Adrenal gland (tissue), 5 donors: ENCODE measurements at regions not wholly inside any gene's neighbourhood (a gene's known extent, or its start where the extent isn't known, plus 50 kb on each side); places are given as distances from the start of the nearest gene placed in this dataset.

Source experiments
- POLR2A ChIP-seq, 2 donors: fragments of 450-650 bp; IDR thresholded peaks; one replicate each; pipeline ENCODE4 v1.6.1; 2017; ENCODE audit warnings: antibody characterized with exemption in 2 of 2, mild to moderate bottlenecking in 2 of 2, moderate library complexity in 1 of 2
- TF ChIP-seq, protein P1 (sequence below), 6 experiments: fragments of 450-650 bp in 4 of 6; fragments of 200-600 bp in 2 of 6; sonication (generic) in 1 of 6; IDR thresholded peaks; 1 replicate in 5 of 6; 2 replicates in 1 of 6; pipeline versions ENCODE4 v1.5.1 to v1.8.0; 2016 to 2021; ENCODE audit warnings: antibody characterized with exemption in 6 of 6, mild to moderate bottlenecking in 2 of 6, moderate library complexity in 1 of 6
- donor health status: DM: no; HTN: no; CAD: no.

DNA sequence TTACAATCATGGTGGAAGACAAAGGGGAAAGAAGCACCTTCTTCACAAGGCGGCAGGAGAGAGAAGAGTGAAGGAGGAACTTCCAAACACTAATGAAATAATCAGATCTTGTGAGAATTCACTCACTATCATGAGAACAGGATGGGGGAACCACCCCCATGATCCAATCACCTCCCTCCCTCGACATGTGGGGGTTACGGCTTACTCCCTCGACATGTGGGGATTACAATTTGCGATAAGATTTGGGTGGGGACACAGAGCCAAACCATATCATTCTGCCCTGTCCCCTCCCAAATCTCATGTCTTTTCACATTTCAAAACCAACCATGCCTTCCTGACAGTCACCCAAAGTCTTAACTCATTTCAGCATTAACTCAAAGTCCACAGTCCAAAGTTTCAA lies 88.7 kb upstream of the PGRMC2 start:
- TF ChIP-seq, protein P1, sequence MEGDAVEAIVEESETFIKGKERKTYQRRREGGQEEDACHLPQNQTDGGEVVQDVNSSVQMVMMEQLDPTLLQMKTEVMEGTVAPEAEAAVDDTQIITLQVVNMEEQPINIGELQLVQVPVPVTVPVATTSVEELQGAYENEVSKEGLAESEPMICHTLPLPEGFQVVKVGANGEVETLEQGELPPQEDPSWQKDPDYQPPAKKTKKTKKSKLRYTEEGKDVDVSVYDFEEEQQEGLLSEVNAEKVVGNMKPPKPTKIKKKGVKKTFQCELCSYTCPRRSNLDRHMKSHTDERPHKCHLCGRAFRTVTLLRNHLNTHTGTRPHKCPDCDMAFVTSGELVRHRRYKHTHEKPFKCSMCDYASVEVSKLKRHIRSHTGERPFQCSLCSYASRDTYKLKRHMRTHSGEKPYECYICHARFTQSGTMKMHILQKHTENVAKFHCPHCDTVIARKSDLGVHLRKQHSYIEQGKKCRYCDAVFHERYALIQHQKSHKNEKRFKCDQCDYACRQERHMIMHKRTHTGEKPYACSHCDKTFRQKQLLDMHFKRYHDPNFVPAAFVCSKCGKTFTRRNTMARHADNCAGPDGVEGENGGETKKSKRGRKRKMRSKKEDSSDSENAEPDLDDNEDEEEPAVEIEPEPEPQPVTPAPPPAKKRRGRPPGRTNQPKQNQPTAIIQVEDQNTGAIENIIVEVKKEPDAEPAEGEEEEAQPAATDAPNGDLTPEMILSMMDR (IDR thresholded peaks at IDR 0.05), result no peak
- no peak for TF ChIP-seq POLR2A (IDR thresholded peaks at IDR 0.05)
